H1 (cell line): ENCODE measurements at regions not wholly inside any gene's neighbourhood (a gene's known extent, or its start where the extent isn't known, plus 50 kb on each side); places are given as distances from the start of the nearest gene placed in this dataset.

Source experiments
- NANOG ChIP-seq: IDR thresholded peaks from 2 replicates; pipeline ENCODE4 v1.6.1; 2011; ENCODE audit warnings: low read length, low read depth, mild to moderate bottlenecking, inconsistent platforms; ENCODE audit not compliant: insufficient read depth, poor library complexity, severe bottlenecking
- POU5F1 ChIP-seq: IDR thresholded peaks from 2 replicates; pipeline ENCODE4 v1.6.1; 2011; ENCODE audit warnings: low read depth, mild to moderate bottlenecking, low read length, moderate library complexity
- TF ChIP-seq, protein P1 (sequence below): fragments of 300-600 bp; sonication (generic); IDR thresholded peaks from 2 replicates; pipeline ENCODE4 v1.7.1; 2012; ENCODE audit warnings: low read length, moderate library complexity, mild to moderate bottlenecking, inconsistent platforms; ENCODE audit not compliant: insufficient replicate concordance

DNA sequence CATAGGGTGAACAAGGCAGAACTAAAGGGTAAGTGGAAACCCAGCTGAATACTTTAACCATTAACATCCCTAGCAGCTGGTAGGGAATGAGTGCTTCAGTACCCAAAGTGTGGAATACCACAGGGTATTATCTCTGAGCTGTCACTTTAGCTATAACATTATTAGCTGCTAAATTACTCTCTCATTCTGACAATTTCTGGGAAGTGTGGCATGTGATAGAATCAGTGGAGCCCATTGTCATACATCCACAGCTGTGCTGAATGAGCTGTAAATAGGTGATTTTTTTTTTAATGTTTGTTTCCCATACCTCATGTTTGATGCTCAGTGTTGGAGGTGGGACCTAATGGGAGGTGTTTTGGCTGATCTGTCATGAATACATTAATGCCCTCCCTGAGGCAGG lies 894.3 kb downstream of the DIPK2A start (continued):
- TF ChIP-seq, protein P1, sequence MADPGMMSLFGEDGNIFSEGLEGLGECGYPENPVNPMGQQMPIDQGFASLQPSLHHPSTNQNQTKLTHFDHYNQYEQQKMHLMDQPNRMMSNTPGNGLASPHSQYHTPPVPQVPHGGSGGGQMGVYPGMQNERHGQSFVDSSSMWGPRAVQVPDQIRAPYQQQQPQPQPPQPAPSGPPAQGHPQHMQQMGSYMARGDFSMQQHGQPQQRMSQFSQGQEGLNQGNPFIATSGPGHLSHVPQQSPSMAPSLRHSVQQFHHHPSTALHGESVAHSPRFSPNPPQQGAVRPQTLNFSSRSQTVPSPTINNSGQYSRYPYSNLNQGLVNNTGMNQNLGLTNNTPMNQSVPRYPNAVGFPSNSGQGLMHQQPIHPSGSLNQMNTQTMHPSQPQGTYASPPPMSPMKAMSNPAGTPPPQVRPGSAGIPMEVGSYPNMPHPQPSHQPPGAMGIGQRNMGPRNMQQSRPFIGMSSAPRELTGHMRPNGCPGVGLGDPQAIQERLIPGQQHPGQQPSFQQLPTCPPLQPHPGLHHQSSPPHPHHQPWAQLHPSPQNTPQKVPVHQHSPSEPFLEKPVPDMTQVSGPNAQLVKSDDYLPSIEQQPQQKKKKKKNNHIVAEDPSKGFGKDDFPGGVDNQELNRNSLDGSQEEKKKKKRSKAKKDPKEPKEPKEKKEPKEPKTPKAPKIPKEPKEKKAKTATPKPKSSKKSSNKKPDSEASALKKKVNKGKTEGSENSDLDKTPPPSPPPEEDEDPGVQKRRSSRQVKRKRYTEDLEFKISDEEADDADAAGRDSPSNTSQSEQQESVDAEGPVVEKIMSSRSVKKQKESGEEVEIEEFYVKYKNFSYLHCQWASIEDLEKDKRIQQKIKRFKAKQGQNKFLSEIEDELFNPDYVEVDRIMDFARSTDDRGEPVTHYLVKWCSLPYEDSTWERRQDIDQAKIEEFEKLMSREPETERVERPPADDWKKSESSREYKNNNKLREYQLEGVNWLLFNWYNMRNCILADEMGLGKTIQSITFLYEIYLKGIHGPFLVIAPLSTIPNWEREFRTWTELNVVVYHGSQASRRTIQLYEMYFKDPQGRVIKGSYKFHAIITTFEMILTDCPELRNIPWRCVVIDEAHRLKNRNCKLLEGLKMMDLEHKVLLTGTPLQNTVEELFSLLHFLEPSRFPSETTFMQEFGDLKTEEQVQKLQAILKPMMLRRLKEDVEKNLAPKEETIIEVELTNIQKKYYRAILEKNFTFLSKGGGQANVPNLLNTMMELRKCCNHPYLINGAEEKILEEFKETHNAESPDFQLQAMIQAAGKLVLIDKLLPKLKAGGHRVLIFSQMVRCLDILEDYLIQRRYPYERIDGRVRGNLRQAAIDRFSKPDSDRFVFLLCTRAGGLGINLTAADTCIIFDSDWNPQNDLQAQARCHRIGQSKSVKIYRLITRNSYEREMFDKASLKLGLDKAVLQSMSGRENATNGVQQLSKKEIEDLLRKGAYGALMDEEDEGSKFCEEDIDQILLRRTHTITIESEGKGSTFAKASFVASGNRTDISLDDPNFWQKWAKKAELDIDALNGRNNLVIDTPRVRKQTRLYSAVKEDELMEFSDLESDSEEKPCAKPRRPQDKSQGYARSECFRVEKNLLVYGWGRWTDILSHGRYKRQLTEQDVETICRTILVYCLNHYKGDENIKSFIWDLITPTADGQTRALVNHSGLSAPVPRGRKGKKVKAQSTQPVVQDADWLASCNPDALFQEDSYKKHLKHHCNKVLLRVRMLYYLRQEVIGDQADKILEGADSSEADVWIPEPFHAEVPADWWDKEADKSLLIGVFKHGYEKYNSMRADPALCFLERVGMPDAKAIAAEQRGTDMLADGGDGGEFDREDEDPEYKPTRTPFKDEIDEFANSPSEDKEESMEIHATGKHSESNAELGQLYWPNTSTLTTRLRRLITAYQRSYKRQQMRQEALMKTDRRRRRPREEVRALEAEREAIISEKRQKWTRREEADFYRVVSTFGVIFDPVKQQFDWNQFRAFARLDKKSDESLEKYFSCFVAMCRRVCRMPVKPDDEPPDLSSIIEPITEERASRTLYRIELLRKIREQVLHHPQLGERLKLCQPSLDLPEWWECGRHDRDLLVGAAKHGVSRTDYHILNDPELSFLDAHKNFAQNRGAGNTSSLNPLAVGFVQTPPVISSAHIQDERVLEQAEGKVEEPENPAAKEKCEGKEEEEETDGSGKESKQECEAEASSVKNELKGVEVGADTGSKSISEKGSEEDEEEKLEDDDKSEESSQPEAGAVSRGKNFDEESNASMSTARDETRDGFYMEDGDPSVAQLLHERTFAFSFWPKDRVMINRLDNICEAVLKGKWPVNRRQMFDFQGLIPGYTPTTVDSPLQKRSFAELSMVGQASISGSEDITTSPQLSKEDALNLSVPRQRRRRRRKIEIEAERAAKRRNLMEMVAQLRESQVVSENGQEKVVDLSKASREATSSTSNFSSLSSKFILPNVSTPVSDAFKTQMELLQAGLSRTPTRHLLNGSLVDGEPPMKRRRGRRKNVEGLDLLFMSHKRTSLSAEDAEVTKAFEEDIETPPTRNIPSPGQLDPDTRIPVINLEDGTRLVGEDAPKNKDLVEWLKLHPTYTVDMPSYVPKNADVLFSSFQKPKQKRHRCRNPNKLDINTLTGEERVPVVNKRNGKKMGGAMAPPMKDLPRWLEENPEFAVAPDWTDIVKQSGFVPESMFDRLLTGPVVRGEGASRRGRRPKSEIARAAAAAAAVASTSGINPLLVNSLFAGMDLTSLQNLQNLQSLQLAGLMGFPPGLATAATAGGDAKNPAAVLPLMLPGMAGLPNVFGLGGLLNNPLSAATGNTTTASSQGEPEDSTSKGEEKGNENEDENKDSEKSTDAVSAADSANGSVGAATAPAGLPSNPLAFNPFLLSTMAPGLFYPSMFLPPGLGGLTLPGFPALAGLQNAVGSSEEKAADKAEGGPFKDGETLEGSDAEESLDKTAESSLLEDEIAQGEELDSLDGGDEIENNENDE, result no peak
- TF ChIP-seq POU5F1 (no peak), NANOG (no peak)
